B cell (primary cell): ENCODE measurements at regions not wholly inside any gene's neighbourhood (a gene's known extent, or its start where the extent isn't known, plus 50 kb on each side); places are given as distances from the start of the nearest gene placed in this dataset.

ENCODE experiments used
- ATAC-seq: fragments of 200-7000 bp; cut with Tn5 transposase; one replicate; pipeline ENCODE4 v1.10.0; 2021; ENCODE audit warnings: low read depth, mild to moderate bottlenecking, moderate number of reproducible peaks, moderate library complexity
- CTCF ChIA-PET: fragments of 350-600 bp; sonication (Branson Sonifier 250); formaldehyde crosslinking; loops from one replicate; lab custom pipeline; 2021; ENCODE audit warnings: antibody characterized with exemption, inconsistent platforms; lab: Charles Lee
- POLR2A ChIA-PET: fragments of 350-600 bp; sonication (Branson Sonifier 250); formaldehyde crosslinking; loops from one replicate; lab custom pipeline; 2021; ENCODE audit warnings: antibody characterized with exemption; lab: Charles Lee
- DNase-seq: peaks from one replicate; pipeline ENCODE4 v3.0.0; 2013
- H2AFZ ChIP-seq: 2 replicates; pipeline ENCODE4 v1.6.1; 2012; ENCODE audit warnings: mild to moderate bottlenecking, low read depth, low read length; ENCODE audit not compliant: insufficient read depth, poor library complexity, severe bottlenecking
- H3K27ac ChIP-seq, 2 donors: 1 replicate in 1 of 2; 2 replicates in 1 of 2; pipeline ENCODE4 v1.5.1; 2012 to 2013; ENCODE audit warnings: low read length in 2 of 2, mild to moderate bottlenecking in 2 of 2, moderate library complexity in 1 of 2
- H3K27me3 ChIP-seq, 4 experiments: fragments of 200-600 bp in 1 of 4; sonication (generic) in 1 of 4; replicated peaks in 1 of 4; 1 replicate in 2 of 4; 2 replicates in 2 of 4; pipeline versions ENCODE4 v1.6.1 to v1.7.0; 2013 to 2016; ENCODE audit warnings: low read length in 3 of 4, mild to moderate bottlenecking in 2 of 4, mixed read lengths in 1 of 4, moderate library complexity in 1 of 4; ENCODE audit not compliant: insufficient read depth in 4 of 4, control insufficient read depth in 3 of 4; ENCODE audit errors: control extremely low read depth in 1 of 4
- H3K36me3 ChIP-seq, 2 experiments: replicated peaks in 1 of 2; 1 replicate in 1 of 2; 2 replicates in 1 of 2; pipeline versions ENCODE4 v1.6.1 to v1.7.1; 2013; ENCODE audit warnings: low read length in 1 of 2; ENCODE audit not compliant: insufficient read depth in 2 of 2, control insufficient read depth in 1 of 2; ENCODE audit errors: control extremely low read depth in 1 of 2, extremely low read depth in 1 of 2
- H3K4me1 ChIP-seq, 2 donors: fragments of 200-600 bp in 1 of 2; sonication (generic) in 1 of 2; 1 replicate in 1 of 2; 2 replicates in 1 of 2; pipeline versions ENCODE4 v1.5.1 to v1.6.1; 2013 to 2017; ENCODE audit warnings: low read length in 2 of 2; ENCODE audit not compliant: control insufficient read depth in 2 of 2, insufficient read depth in 2 of 2
- H3K4me2 ChIP-seq: replicated peaks from 2 replicates; pipeline ENCODE3; 2012; ENCODE audit warnings: mild to moderate bottlenecking, low read depth, low read length; ENCODE audit not compliant: poor library complexity, severe bottlenecking
- H3K4me3 ChIP-seq, 5 experiments: fragments of 200-600 bp in 1 of 5; sonication (generic) in 1 of 5; 1 replicate in 3 of 5; 2 replicates in 2 of 5; pipeline versions ENCODE4 v1.5.1 to v1.7.0; 2011 to 2016; ENCODE audit warnings: low read length in 4 of 5, mild to moderate bottlenecking in 4 of 5, low read depth in 2 of 5, control low read depth in 1 of 5, moderate library complexity in 1 of 5; ENCODE audit not compliant: insufficient read depth in 1 of 5; ENCODE audit errors: control extremely low read depth in 1 of 5, extremely low read depth in 1 of 5
- H3K79me2 ChIP-seq: fragments of 200-600 bp; sonication (generic); one replicate; pipeline ENCODE4 v1.6.0; 2016; ENCODE audit warnings: low read length; ENCODE audit not compliant: control insufficient read depth, insufficient read depth
- H3K9ac ChIP-seq: fragments of 200-600 bp; sonication (generic); 2 replicates; pipeline ENCODE4 v1.6.1; 2017; ENCODE audit warnings: mild to moderate bottlenecking, low read length, moderate library complexity
- H3K9me3 ChIP-seq, 3 donors: one replicate each; pipeline versions ENCODE4 v1.6.1 to v1.7.1; 2013; ENCODE audit warnings: low read length in 2 of 3; ENCODE audit not compliant: control insufficient read depth in 2 of 3, insufficient read depth in 1 of 3; ENCODE audit errors: control extremely low read depth in 1 of 3
- H4K20me1 ChIP-seq: 2 replicates; pipeline ENCODE4 v1.6.0; 2012; ENCODE audit warnings: mild to moderate bottlenecking, low read length; ENCODE audit not compliant: insufficient read depth, control insufficient read depth, poor library complexity, severe bottlenecking
- H3K27ac Mint-ChIP-seq: one replicate; pipeline ENCODE4 v1.8.0; 2021; ENCODE audit warnings: mixed read lengths
- H3K27me3 Mint-ChIP-seq: one replicate; pipeline ENCODE4 v1.8.0; 2021; ENCODE audit warnings: mixed read lengths
- H3K4me1 Mint-ChIP-seq: one replicate; pipeline ENCODE4 v1.8.0; 2021; ENCODE audit warnings: mixed read lengths
- H3K4me3 Mint-ChIP-seq: one replicate; pipeline ENCODE4 v1.8.0; 2021; ENCODE audit warnings: mixed read lengths
- H3K9me3 Mint-ChIP-seq: one replicate; pipeline ENCODE4 v1.8.0; 2022; ENCODE audit warnings: mixed read lengths; ENCODE audit not compliant: insufficient read depth
- EZH2 ChIP-seq: IDR thresholded peaks from 2 replicates; pipeline ENCODE4 v1.6.1; 2012; ENCODE audit warnings: borderline replicate concordance, low read depth, mild to moderate bottlenecking, moderate library complexity, low read length; ENCODE audit not compliant: insufficient read depth, poor library complexity, severe bottlenecking
- WGBS: methylation state at CpG from one replicate; pipeline ENCODE4 v1.1.5; 2013; ENCODE audit warnings: missing lambda C conversion rate; ENCODE audit not compliant: insufficient coverage; 5-methylcytosine and 5-hydroxymethylcytosine counted together
- intact Hi-C: fragments of 100-400 bp; cut with micrococcal nuclease; formaldehyde crosslinking; loops from one replicate; pipeline ENCODE4 v1.10.0; 2022
- TF ChIP-seq, protein P1 (sequence below): fragments of 200-600 bp; IDR thresholded peaks from one replicate; pipeline ENCODE4 v1.8.0; 2022; ENCODE audit warnings: antibody characterized with exemption, mild to moderate bottlenecking

GRCh38 chr5:173706700-173707099 is 90.2 kb upstream of the BOD1 start:
- H3K4me3 ChIP-seq: no peak overlapping the region
- no peak overlapping the region for H3K27ac Mint-ChIP-seq
- intact Hi-C loops: loop anchor here (5.0 kb wide), 1 partner anchor 41 kb away; no protein-coding TSS in a partner anchor
- no peaks in the 10 kb centered on the region for H4K20me1 ChIP-seq
- H3K27me3 Mint-ChIP-seq: no peaks in the 10 kb centered on the region
- DNase-seq: no peak
- no peak overlapping the region for H3K27ac ChIP-seq
- TF ChIP-seq, protein P1, sequence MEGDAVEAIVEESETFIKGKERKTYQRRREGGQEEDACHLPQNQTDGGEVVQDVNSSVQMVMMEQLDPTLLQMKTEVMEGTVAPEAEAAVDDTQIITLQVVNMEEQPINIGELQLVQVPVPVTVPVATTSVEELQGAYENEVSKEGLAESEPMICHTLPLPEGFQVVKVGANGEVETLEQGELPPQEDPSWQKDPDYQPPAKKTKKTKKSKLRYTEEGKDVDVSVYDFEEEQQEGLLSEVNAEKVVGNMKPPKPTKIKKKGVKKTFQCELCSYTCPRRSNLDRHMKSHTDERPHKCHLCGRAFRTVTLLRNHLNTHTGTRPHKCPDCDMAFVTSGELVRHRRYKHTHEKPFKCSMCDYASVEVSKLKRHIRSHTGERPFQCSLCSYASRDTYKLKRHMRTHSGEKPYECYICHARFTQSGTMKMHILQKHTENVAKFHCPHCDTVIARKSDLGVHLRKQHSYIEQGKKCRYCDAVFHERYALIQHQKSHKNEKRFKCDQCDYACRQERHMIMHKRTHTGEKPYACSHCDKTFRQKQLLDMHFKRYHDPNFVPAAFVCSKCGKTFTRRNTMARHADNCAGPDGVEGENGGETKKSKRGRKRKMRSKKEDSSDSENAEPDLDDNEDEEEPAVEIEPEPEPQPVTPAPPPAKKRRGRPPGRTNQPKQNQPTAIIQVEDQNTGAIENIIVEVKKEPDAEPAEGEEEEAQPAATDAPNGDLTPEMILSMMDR: no peak
- no peak for TF ChIP-seq EZH2
- no CpG with 5 or more reads among the region's 4 CpGs for WGBS
- H3K9me3 Mint-ChIP-seq: no peaks in the 10 kb centered on the region
- peaks cover 0 to 6% (median 0%) of the 10 kb centered on the region in 4 experiments for H3K27me3 ChIP-seq
- no peaks in the 10 kb centered on the region for H3K79me2 ChIP-seq
- H3K4me3 Mint-ChIP-seq: peak overlapping the region; percentile 29
- H3K4me1 Mint-ChIP-seq: peaks cover 31% of the 10 kb centered on the region
- ChIA-PET CTCF (interaction anchor here (1.0 to 1.5 kb wide), 5 partner anchors 13 to 219 kb away, joined by 3 to 7 read pairs (median 4); no protein-coding TSS in a partner anchor), POLR2A (interaction anchor here (0.6 kb wide), 1 partner anchor 116 kb away, joined by 5 read pairs; no protein-coding TSS in a partner anchor)
- H3K4me1 ChIP-seq: peaks cover 17 to 22% of the 10 kb centered on the region in 2 donors
- H3K36me3 ChIP-seq: no peaks in the 10 kb centered on the region
- no peak overlapping the region for H3K9ac ChIP-seq
- H2AFZ ChIP-seq: no peak overlapping the region
- no peak overlapping the region for H3K4me2 ChIP-seq
- no peaks in the 10 kb centered on the region for H3K9me3 ChIP-seq
- no peak for ATAC-seq

GRCh38 chr5:173707392-173707791 is 90.9 kb upstream of the BOD1 start:
- Histone ChIP-seq H4K20me1 (no peaks in the 10 kb centered on the region), H3K9ac (peak overlapping the region; percentile 1), H3K27me3 (peaks cover 0 to 6% (median 0%) of the 10 kb centered on the region in 4 experiments), H3K79me2 (no peaks in the 10 kb centered on the region), H3K9me3 (no peaks in the 10 kb centered on the region), H3K4me3 (no peak overlapping the region), H2AFZ (no peak overlapping the region), H3K4me1 (peaks cover 18 to 27% of the 10 kb centered on the region in 2 donors), H3K36me3 (no peaks in the 10 kb centered on the region), H3K4me2 (peak overlapping the region; percentile 57), H3K27ac (no peak overlapping the region)
- Mint-ChIP-seq H3K27ac (peak overlapping the region; percentile 53), H3K9me3 (no peaks in the 10 kb centered on the region), H3K27me3 (no peaks in the 10 kb centered on the region), H3K4me1 (peaks cover 36% of the 10 kb centered on the region), H3K4me3 (peak overlapping the region; percentile 55)
- intact Hi-C loops: loop anchor here (5.0 kb wide), 1 partner anchor 40 kb away; no protein-coding TSS in a partner anchor
- ChIA-PET POLR2A (interaction anchor here (0.6 to 1.1 kb wide), 2 partner anchors 9 to 115 kb away, joined by 3 to 5 read pairs; no protein-coding TSS in a partner anchor), CTCF (interaction anchor here (0.8 to 1.5 kb wide), 8 partner anchors 10 to 218 kb away, joined by 3 to 7 read pairs (median 4); no protein-coding TSS in a partner anchor)
- DNase-seq (peak; percentile 77), ATAC-seq (peak; percentile 99)
- TF ChIP-seq, protein P1: no peak
- TF ChIP-seq EZH2: no peak
- WGBS: 4% methylated on average over 4 of the region's 4 CpGs
